ENCODE measurements at regions not wholly inside any gene's neighbourhood (a gene's known extent, or its start where the extent isn't known, plus 50 kb on each side); places are given as distances from the start of the nearest gene placed in this dataset.

DNA sequence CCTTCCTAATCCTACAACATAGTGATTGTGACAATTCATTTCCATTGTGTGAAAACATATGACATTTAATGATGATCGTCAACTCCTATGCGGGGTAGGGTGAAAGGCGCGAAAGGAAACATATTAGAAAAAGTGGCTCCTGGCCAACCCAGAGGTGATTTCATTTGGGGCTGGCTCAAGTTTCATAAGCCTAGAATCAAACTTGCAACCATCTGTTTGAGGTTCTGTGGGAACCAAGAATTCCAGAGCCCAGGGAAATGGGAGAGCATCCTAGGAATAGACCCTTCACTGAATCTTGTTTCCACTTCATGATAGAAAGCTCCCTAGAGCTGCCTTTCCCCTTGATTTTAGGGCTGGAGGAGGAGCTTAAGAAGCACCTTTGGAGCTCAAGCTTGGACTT is 101.3 kb upstream of the EGFL6 start:
- Histone ChIP-seq H3K79me2 (ENCODE audit: control insufficient read depth in 1 of 2, insufficient read depth in 2 of 2, low read length in 2 of 2) (no peaks in the 10 kb centered on the region), H2BK20ac (ENCODE audit: low read length) (no peak overlapping the region), H3K9me3 (ENCODE audit: insufficient read depth in 2 of 2, low read depth in 1 of 2, low read length in 1 of 2) (no peaks in the 10 kb centered on the region), H3K27ac (ENCODE audit: low read depth, low read length) (no peak overlapping the region), H3K23ac (ENCODE audit: insufficient read length) (no peak overlapping the region), H3K4ac (replicated peaks; ENCODE audit: insufficient read length, low read depth, low read length) (no peak overlapping the region), H2BK12ac (ENCODE audit: low read depth, low read length) (no peak overlapping the region), H3K18ac (ENCODE audit: extremely low read depth, low read length) (no peak overlapping the region), H2BK15ac (ENCODE audit: low read length) (no peak overlapping the region), H3K36me3 (ENCODE audit: control insufficient read depth in 2 of 4, insufficient read depth in 4 of 4, low read length in 3 of 4) (no peaks in the 10 kb centered on the region), H4K8ac (ENCODE audit: extremely low read depth, insufficient read depth, low read length) (no peak overlapping the region), H4K20me1 (replicated peaks in 1 of 2; ENCODE audit: control insufficient read depth in 1 of 2, insufficient read depth in 2 of 2, low read length in 2 of 2) (no peaks in the 10 kb centered on the region), H2BK5ac (ENCODE audit: low read depth, low read length) (no peak overlapping the region), H4K5ac (ENCODE audit: insufficient read length, low read depth, low read length) (no peak overlapping the region), H3K4me2 (ENCODE audit: insufficient read depth in 1 of 2, low read depth in 2 of 2, low read length in 2 of 2) (no peak overlapping the region), H2BK120ac (replicated peaks; ENCODE audit: low read depth, low read length) (no peak overlapping the region), H4K91ac (replicated peaks; ENCODE audit: insufficient read length, low read length) (no peak overlapping the region), H2AFZ (ENCODE audit: low read length) (no peak overlapping the region), H2AK5ac (ENCODE audit: low read depth, low read length) (no peak overlapping the region), H3K4me3 (ENCODE audit: extremely low read depth in 1 of 4, insufficient read depth in 2 of 4, low read depth in 3 of 4, low read length in 4 of 4) (no peak overlapping the region), H3K56ac (replicated peaks; ENCODE audit: insufficient read length, low read depth, low read length) (no peak overlapping the region), H3K4me1 (replicated peaks in 1 of 4; ENCODE audit: control insufficient read depth in 3 of 4, insufficient read depth in 4 of 4, low read length in 3 of 4) (no peaks in the 10 kb centered on the region), H3K27me3 (replicated peaks in 1 of 4; ENCODE audit: control insufficient read depth in 3 of 4, extremely low read depth in 1 of 4, insufficient read depth in 3 of 4, low read length in 3 of 4) (no peaks in the 10 kb centered on the region), H3K23me2 (ENCODE audit: low read depth, low read length) (no peaks in the 10 kb centered on the region), H3K79me1 (ENCODE audit: low read depth, low read length) (no peaks in the 10 kb centered on the region), H3K14ac (ENCODE audit: insufficient read length) (no peak overlapping the region), H3K9ac (replicated peaks in 1 of 4; ENCODE audit: extremely low read depth in 1 of 4, low read depth in 3 of 4, low read length in 3 of 4) (no peak overlapping the region)
- ChIA-PET POLR2A (ENCODE audit: partially characterized antibody) (no interaction called here), CTCF (ENCODE audit: partially characterized antibody) (no interaction called here)
- FAIRE-seq, result no peak
- TF ChIP-seq CTBP2 (IDR thresholded peaks at IDR 0.05; ENCODE audit: borderline replicate concordance, insufficient read depth, insufficient read length, low read length), result no peak
- 94% methylated on average over 4 of the region's 4 CpGs; no CpG with 5 or more reads in 1 of the 2 experiments for WGBS, 2 experiments (ENCODE audit: extremely low coverage in 1 of 2, insufficient coverage in 1 of 2, insufficient read length in 1 of 2, insufficient replicate concordance in 2 of 2, low coverage in 1 of 2, low lambda C conversion rate in 2 of 2, missing lambda C conversion rate in 1 of 2)
- DNase-seq (ENCODE audit: low read depth in 1 of 2, low spot score in 2 of 2), result no peak

Data from H1 (cell line).